ENCODE measurements at regions not wholly inside any gene's neighbourhood (a gene's known extent, or its start where the extent isn't known, plus 50 kb on each side); places are given as distances from the start of the nearest gene placed in this dataset.
"Not testable (repeated sequence)": the region's sequence is repeated elsewhere in the genome, so short reads cannot be mapped to it uniquely, and the experiment has no call there.

DNA sequence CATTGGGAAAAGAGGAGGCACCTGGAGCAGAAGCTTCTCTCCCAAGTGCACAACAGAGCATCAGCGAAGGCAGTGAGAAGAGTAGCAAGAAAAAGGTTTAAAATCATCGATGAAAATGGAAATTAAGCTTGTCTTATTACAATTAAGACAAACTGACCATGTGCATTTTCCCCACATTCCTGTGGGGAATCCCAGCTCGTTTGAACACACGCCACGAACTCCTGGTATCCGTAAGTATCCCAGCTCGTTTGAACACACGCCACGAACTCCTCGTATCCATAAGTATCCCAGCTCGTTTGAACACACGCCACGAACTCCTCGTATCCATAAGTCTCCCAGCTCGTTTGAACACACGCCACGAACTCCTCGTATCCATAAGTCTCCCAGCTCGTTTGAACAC lies 67.7 kb upstream of the METRNL start:
- TF ChIP-seq, protein P1, sequence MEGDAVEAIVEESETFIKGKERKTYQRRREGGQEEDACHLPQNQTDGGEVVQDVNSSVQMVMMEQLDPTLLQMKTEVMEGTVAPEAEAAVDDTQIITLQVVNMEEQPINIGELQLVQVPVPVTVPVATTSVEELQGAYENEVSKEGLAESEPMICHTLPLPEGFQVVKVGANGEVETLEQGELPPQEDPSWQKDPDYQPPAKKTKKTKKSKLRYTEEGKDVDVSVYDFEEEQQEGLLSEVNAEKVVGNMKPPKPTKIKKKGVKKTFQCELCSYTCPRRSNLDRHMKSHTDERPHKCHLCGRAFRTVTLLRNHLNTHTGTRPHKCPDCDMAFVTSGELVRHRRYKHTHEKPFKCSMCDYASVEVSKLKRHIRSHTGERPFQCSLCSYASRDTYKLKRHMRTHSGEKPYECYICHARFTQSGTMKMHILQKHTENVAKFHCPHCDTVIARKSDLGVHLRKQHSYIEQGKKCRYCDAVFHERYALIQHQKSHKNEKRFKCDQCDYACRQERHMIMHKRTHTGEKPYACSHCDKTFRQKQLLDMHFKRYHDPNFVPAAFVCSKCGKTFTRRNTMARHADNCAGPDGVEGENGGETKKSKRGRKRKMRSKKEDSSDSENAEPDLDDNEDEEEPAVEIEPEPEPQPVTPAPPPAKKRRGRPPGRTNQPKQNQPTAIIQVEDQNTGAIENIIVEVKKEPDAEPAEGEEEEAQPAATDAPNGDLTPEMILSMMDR (IDR thresholded peaks at IDR 0.05), result not testable (repeated sequence)
- TF ChIP-seq POLR2A (IDR thresholded peaks at IDR 0.05), result not testable (repeated sequence)
